IMR-90 (cell line): ENCODE measurements at regions not wholly inside any gene's neighbourhood (a gene's known extent, or its start where the extent isn't known, plus 50 kb on each side); places are given as distances from the start of the nearest gene placed in this dataset.

Experiments used
- ATAC-seq: fragments of 200-7000 bp; cut with Tn5 transposase; 2 replicates; pipeline ENCODE4 v1.9.1; 2020; ENCODE audit warnings: low read depth, mild to moderate bottlenecking, moderate library complexity
- BruUV-seq: library from RNA; stranded (reverse); fragments of 400-500 nt; replicated peaks from 2 replicates; lab custom pipeline; 2021; lab: Mats Ljungman, UMichigan
- CTCF ChIA-PET: fragments of 300-600 bp; formaldehyde crosslinking; extraction: SDS; loops from one replicate; lab custom pipeline; 2021; ENCODE audit warnings: antibody characterized with exemption; lab: Yijun Ruan, JAX
- POLR2A ChIA-PET: fragments of 300-600 bp; sonication (Branson Sonifier 250); formaldehyde crosslinking; loops from one replicate; lab custom pipeline; 2022; ENCODE audit warnings: antibody characterized with exemption; ENCODE audit not compliant: unreplicated experiment; lab: Charles Lee
- DNase-seq: peaks from one replicate; pipeline ENCODE4 v3.0.0; 2013
- H2AFZ ChIP-seq: replicated peaks from 2 replicates; pipeline ENCODE3; 2013; ENCODE audit warnings: low read length, mild to moderate bottlenecking; ENCODE audit not compliant: poor library complexity
- H2AK5ac ChIP-seq: 2 replicates; pipeline ENCODE4 v1.6.1; 2013; ENCODE audit warnings: low read depth, low read length, inconsistent platforms
- H2AK9ac ChIP-seq: replicated peaks from 2 replicates; pipeline ENCODE3; 2013; ENCODE audit warnings: mild to moderate bottlenecking, low read depth, low read length, moderate library complexity; ENCODE audit not compliant: poor library complexity
- H2BK120ac ChIP-seq: 2 replicates; pipeline ENCODE4 v1.6.1; 2013; ENCODE audit warnings: low read depth, low read length, inconsistent platforms
- H2BK15ac ChIP-seq: 3 replicates; pipeline ENCODE4 v1.6.1; 2013; ENCODE audit warnings: low read depth, low read length, inconsistent platforms
- H2BK20ac ChIP-seq: 2 replicates; pipeline ENCODE4 v1.6.1; 2013; ENCODE audit warnings: low read depth, mild to moderate bottlenecking, inconsistent platforms, low read length, moderate library complexity
- H2BK5ac ChIP-seq: 2 replicates; pipeline ENCODE4 v1.6.1; 2013; ENCODE audit warnings: mild to moderate bottlenecking, low read depth, low read length, inconsistent platforms; ENCODE audit not compliant: poor library complexity, severe bottlenecking
- H3K14ac ChIP-seq: replicated peaks from 2 replicates; pipeline ENCODE4 v1.6.1; 2013; ENCODE audit warnings: low read depth, low read length, inconsistent platforms
- H3K18ac ChIP-seq: 2 replicates; pipeline ENCODE4 v1.6.1; 2013; ENCODE audit warnings: low read depth, low read length, control low read depth
- H3K23ac ChIP-seq: 2 replicates; pipeline ENCODE4 v1.6.1; 2013; ENCODE audit warnings: low read depth, low read length, inconsistent platforms
- H3K27ac ChIP-seq: 2 replicates; pipeline ENCODE4 v1.5.1; 2013; ENCODE audit warnings: mild to moderate bottlenecking, control low read depth, low read length; ENCODE audit not compliant: insufficient read depth
- H3K27me3 ChIP-seq: 2 replicates; pipeline ENCODE4 v1.6.1; 2013; ENCODE audit warnings: low read length; ENCODE audit not compliant: control insufficient read depth, insufficient read depth
- H3K36me3 ChIP-seq: 2 replicates; pipeline ENCODE4 v1.6.1; 2013; ENCODE audit warnings: low read length, mixed read lengths; ENCODE audit not compliant: control insufficient read depth, insufficient read depth
- H3K4ac ChIP-seq: 2 replicates; pipeline ENCODE4 v1.6.1; 2013; ENCODE audit warnings: low read depth, low read length, inconsistent platforms
- H3K4me1 ChIP-seq: 2 replicates; pipeline ENCODE4 v1.6.1; 2013; ENCODE audit warnings: low read length, mixed read lengths; ENCODE audit not compliant: control insufficient read depth, insufficient read depth
- H3K4me2 ChIP-seq: 2 replicates; pipeline ENCODE4 v1.6.1; 2013; ENCODE audit warnings: low read depth, mild to moderate bottlenecking, control low read depth, low read length, moderate library complexity
- H3K4me3 ChIP-seq: 2 replicates; pipeline ENCODE4 v1.5.1; 2013; ENCODE audit warnings: low read depth, mild to moderate bottlenecking, control low read depth, low read length, moderate library complexity; ENCODE audit not compliant: insufficient read depth
- H3K56ac ChIP-seq: 2 replicates; pipeline ENCODE4 v1.6.1; 2013; ENCODE audit warnings: low read length, inconsistent platforms; ENCODE audit not compliant: insufficient read depth; ENCODE audit errors: extremely low read depth
- H3K79me1 ChIP-seq, 2 experiments: 2 replicates each; pipeline ENCODE4 v1.6.1; 2013; ENCODE audit warnings: low read length in 2 of 2, inconsistent platforms in 1 of 2, low read depth in 1 of 2
- H3K9ac ChIP-seq: 2 replicates; pipeline ENCODE4 v1.6.1; 2013; ENCODE audit warnings: low read depth, low read length, control low read depth
- H3K9me1 ChIP-seq: 2 replicates; pipeline ENCODE4 v1.6.1; 2013; ENCODE audit warnings: low read length, inconsistent platforms; ENCODE audit not compliant: insufficient read depth
- H3K9me3 ChIP-seq: 2 replicates; pipeline ENCODE4 v1.6.1; 2013; ENCODE audit warnings: low read length; ENCODE audit not compliant: control insufficient read depth, insufficient read depth
- H4K20me1 ChIP-seq: 2 replicates; pipeline ENCODE4 v1.6.1; 2013; ENCODE audit warnings: low read length, inconsistent platforms; ENCODE audit not compliant: insufficient read depth
- H4K5ac ChIP-seq: 2 replicates; pipeline ENCODE4 v1.6.1; 2013; ENCODE audit warnings: mild to moderate bottlenecking, low read depth, low read length, control low read depth
- H4K8ac ChIP-seq, 2 experiments: 2 replicates each; pipeline ENCODE4 v1.6.1; 2013; ENCODE audit warnings: low read depth in 2 of 2, low read length in 2 of 2, control low read depth in 1 of 2, inconsistent platforms in 1 of 2
- H4K91ac ChIP-seq: 2 replicates; pipeline ENCODE4 v1.6.1; 2013; ENCODE audit warnings: low read depth, low read length, inconsistent platforms; ENCODE audit not compliant: insufficient read depth
- BHLHE40 ChIP-seq: fragments of 150-350 bp; IDR thresholded peaks from 2 replicates; pipeline ENCODE4 v1.6.1; 2016; ENCODE audit warnings: mild to moderate bottlenecking, low read depth, low read length
- CEBPB ChIP-seq: IDR thresholded peaks from 2 replicates; pipeline ENCODE4 v1.6.1; 2012; ENCODE audit warnings: low read depth, low read length, improper control_type of control experiment
- FOS ChIP-seq: fragments of 150-350 bp; IDR thresholded peaks from 2 replicates; pipeline ENCODE4 v1.6.1; 2016; ENCODE audit warnings: low read depth, low read length
- MAFK ChIP-seq: IDR thresholded peaks from 2 replicates; pipeline ENCODE4 v1.6.1; 2012; ENCODE audit warnings: low read depth, low read length, improper control_type of control experiment
- MAZ ChIP-seq: IDR thresholded peaks from 2 replicates; pipeline ENCODE4 v1.6.1; 2012; ENCODE audit warnings: low read depth, mild to moderate bottlenecking, low read length, improper control_type of control experiment, moderate library complexity, borderline replicate concordance
- MXI1 ChIP-seq: IDR thresholded peaks from 2 replicates; pipeline ENCODE4 v1.6.1; 2012; ENCODE audit warnings: low read depth, mild to moderate bottlenecking, low read length, moderate library complexity, borderline replicate concordance
- RAD21 ChIP-seq: IDR thresholded peaks from 2 replicates; pipeline ENCODE4 v1.6.1; 2012; ENCODE audit warnings: low read length, improper control_type of control experiment
- RCOR1 ChIP-seq: IDR thresholded peaks from 2 replicates; pipeline ENCODE4 v1.6.1; 2012; ENCODE audit warnings: mild to moderate bottlenecking, low read length, improper control_type of control experiment; ENCODE audit not compliant: insufficient replicate concordance
- RFX5 ChIP-seq: IDR thresholded peaks from 2 replicates; pipeline ENCODE4 v1.8.0; 2012; ENCODE audit warnings: low read depth, mild to moderate bottlenecking, low read length, moderate library complexity
- SMC3 ChIP-seq: fragments of 150-350 bp; IDR thresholded peaks from 2 replicates; pipeline ENCODE4 v1.6.1; 2016; ENCODE audit warnings: low read depth, mild to moderate bottlenecking, antibody characterized with exemption, low read length, moderate library complexity
- WGBS, 2 experiments: methylation state at CpG; one replicate each; pipeline versions ENCODE4 v1.1.5 to v1.1.7; 2013; ENCODE audit warnings: missing lambda C conversion rate in 2 of 2; ENCODE audit not compliant: insufficient read length in 1 of 2; ENCODE audit errors: extremely low coverage in 2 of 2; 5-methylcytosine and 5-hydroxymethylcytosine counted together
- dilution Hi-C: fragments of 300-500 bp; cut with HindIII; formaldehyde crosslinking; loops from one replicate; pipeline ENCODE4 v1.14.3; 2018; ENCODE audit warnings: low sequenced_read_pairs; ENCODE audit not compliant: unreplicated experiment
- in situ Hi-C: fragments of 300-500 bp; cut with MboI; formaldehyde crosslinking; loops from 3 replicates; pipeline ENCODE4 v1.14.3; 2019; ENCODE audit warnings: low sequenced_read_pairs, inconsistent platforms, mixed read lengths
- intact Hi-C: fragments of 100-400 bp; cut with micrococcal nuclease; formaldehyde crosslinking; loops from 2 replicates; pipeline ENCODE4 v1.10.0; 2022
- TF ChIP-seq, protein P1 (sequence below): conservative IDR thresholded peaks from 2 replicates; pipeline ENCODE4 v1.5.1; 2012; ENCODE audit warnings: mild to moderate bottlenecking, low read depth, low read length, improper control_type of control experiment

DNA sequence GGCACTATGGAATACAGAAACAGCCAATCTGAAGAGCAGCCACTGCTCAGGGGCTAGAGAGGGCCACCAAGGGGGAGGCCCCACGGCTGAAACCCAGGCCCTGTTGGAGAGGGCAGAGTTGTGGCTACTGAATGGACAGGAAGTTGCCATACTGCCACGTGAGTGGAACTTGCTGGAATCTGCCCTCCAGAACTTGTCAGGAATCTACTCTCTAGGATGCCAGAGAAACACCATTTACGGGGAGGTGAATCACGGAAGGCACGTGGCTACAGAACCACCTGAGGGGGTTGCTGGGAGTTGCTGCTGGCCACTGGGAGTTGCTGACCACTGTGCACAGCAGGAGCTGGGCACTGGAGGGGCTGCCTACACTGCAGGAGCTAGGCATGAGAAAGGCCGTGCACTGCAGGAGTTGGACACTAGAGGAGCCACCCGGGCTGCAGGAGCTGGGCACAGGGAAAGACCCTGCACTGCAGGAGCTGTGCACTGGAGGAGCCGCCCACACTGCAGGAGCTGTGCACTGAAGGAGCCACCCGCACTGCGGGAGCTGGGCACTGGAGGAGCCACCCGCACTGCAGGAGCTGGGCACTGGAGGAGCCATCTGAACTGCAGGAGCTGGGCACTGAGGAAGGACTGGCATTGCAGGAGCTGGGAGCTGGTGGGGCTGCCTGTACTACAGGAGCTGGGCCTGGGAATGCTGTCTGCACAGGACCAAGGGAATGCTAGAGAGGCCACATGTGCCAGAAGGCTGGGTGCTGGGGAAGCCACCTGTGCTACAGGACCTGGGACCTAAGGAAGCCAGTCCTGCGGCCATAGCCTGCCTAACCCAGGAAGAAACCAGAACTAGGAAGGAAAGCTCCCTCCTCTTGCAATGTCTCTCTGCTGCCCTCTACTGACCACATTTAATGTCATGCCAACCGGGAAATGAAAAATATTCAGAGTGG is 343.4 kb downstream of the MATN1 start:
- ChIA-PET POLR2A (no interaction called here), CTCF (interaction anchor here (0.6 to 1.7 kb wide), 8 partner anchors 10 to 587 kb away, joined by 3 to 12 read pairs (median 4); no protein-coding TSS in a partner anchor)
- in situ Hi-C loops = loop anchor here (10.0 kb wide), 1 partner anchor 1135 kb away; no protein-coding TSS in a partner anchor
- Histone ChIP-seq H3K14ac (no peak overlapping the region), H2BK15ac (no peak overlapping the region), H3K9ac (no peak overlapping the region), H3K18ac (no peak overlapping the region), H3K56ac (no peak overlapping the region), H3K27ac (no peak overlapping the region), H2BK20ac (no peak overlapping the region), H2AFZ (peak overlapping the region; percentile 64), H3K36me3 (no peaks in the 10 kb centered on the region), H3K23ac (no peak overlapping the region), H4K5ac (no peak overlapping the region), H3K27me3 (peaks cover 3% of the 10 kb centered on the region; the same call in 1 of the 2 replicates), H3K9me1 (no peaks in the 10 kb centered on the region), H4K8ac (no peak overlapping the region), H3K4me3 (no peak overlapping the region), H3K4me1 (no peaks in the 10 kb centered on the region), H4K91ac (no peak overlapping the region), H2BK5ac (no peak overlapping the region), H4K20me1 (no peaks in the 10 kb centered on the region), H2BK120ac (no peak overlapping the region), H2AK9ac (peak overlapping the region; percentile 28), H2AK5ac (no peak overlapping the region), H3K4me2 (no peak overlapping the region), H3K4ac (no peak overlapping the region), H3K9me3 (no peaks in the 10 kb centered on the region), H3K79me1 (no peaks in the 10 kb centered on the region)
- DNase-seq (peak; percentile 64), ATAC-seq (peak; percentile 93)
- 48% methylated on average over 4 of the region's 13 CpGs; no CpG with 5 or more reads in 1 of the 2 experiments for WGBS, 2 experiments
- BruUV-seq = no TSS peak
- no peak for TF ChIP-seq MAZ
- peak; percentile 66 for TF ChIP-seq RAD21
- no peak for TF ChIP-seq MAFK
- TF ChIP-seq FOS = no peak
- peak; percentile 68 for TF ChIP-seq SMC3
- no peak for TF ChIP-seq RFX5
- no peak for TF ChIP-seq MXI1
- TF ChIP-seq CEBPB = no peak
- no peak for TF ChIP-seq RCOR1
- TF ChIP-seq BHLHE40 = no peak
- TF ChIP-seq, protein P1, sequence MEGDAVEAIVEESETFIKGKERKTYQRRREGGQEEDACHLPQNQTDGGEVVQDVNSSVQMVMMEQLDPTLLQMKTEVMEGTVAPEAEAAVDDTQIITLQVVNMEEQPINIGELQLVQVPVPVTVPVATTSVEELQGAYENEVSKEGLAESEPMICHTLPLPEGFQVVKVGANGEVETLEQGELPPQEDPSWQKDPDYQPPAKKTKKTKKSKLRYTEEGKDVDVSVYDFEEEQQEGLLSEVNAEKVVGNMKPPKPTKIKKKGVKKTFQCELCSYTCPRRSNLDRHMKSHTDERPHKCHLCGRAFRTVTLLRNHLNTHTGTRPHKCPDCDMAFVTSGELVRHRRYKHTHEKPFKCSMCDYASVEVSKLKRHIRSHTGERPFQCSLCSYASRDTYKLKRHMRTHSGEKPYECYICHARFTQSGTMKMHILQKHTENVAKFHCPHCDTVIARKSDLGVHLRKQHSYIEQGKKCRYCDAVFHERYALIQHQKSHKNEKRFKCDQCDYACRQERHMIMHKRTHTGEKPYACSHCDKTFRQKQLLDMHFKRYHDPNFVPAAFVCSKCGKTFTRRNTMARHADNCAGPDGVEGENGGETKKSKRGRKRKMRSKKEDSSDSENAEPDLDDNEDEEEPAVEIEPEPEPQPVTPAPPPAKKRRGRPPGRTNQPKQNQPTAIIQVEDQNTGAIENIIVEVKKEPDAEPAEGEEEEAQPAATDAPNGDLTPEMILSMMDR = peak; percentile 87
- dilution Hi-C loops = no loop called here
- intact Hi-C loops = loop anchor here (1.0 to 10.0 kb wide), 5 partner anchors 265 to 1144 kb away; partner anchors contain the start of gene PTPRU
